ENCODE measurements at regions not wholly inside any gene's neighbourhood (a gene's known extent, or its start where the extent isn't known, plus 50 kb on each side); places are given as distances from the start of the nearest gene placed in this dataset.
"Not testable (repeated sequence)": the region's sequence is repeated elsewhere in the genome, so short reads cannot be mapped to it uniquely, and the experiment has no call there.

DNA sequence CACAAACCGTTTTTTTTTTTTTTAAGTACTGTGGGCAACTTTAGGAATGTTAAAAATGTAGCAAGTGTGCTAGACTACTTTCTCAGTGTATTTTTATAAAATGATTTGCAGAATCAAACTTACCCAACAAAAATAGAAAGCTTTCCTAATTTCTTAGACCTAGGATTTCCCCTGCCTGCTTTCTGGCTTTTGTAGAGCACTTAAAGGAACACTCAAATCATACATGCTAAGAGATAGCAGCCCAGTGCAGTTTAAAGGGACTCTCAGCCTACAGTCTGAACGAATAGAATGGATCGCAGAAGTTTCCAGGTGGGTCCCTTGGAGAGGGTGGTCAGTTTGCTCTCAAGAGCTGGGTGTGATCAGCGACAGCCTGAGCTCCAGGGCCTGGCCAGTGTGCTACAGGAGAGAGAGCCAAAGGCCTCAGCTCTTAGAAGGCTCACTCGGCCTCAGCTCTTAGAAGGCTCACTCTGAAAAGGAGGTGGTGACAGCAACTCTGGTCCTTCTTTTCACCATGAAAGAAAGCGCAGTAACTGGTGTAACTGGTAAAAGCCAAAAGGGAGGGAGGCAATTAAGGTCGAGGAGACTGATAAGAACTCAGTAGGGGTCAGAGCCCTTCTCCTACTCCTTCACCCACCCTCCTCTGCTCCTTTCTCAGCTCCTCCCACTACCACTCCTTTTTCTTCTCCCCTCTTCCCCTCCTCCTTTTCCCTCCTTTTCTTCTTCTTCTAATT is 142.4 kb downstream of the ZFP64 start:
- DNase-seq = no peak

DNA sequence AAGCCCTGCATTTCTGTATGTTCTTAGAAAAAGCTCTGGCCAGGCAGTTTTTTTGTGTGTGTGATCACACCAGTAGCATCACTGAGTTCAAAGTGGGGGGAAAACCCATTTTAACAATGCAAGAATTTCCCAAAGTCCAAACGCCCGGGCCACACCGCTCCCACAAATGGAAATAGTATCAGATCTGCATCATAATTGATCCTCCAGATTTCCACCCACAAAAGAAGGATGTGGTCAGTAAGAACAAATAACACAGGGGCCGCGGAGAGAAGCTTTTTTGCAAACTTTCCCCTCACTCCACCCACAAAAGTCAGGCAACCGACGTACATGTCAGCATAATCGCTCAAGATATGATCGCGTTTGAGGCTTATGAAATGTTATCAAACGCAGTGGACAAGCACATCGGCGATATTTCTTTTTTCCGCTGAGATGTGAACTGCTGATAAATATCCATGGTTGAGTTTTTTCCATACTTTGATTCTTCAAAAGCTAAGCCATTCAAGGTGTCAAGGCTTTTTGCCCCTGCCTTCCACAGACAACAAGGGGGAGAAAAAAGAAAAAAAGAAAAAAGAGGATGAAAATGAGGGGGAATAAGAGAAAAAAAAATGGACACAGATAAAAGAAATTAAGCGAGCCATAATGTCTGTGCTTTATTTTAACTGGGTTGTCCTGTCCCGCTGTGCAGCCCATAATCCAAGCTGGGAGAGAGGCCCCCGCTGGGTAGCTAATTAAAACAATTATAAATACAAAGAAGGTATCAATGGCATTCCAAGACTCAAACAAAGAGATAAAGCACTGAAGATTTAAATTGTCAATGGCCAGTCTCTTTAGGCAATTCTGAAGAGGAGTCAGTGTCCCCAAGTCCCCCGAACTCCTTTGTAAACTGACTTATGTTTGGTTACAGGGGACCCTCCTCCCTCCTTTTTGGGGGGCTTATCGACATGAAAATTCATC is 143.5 kb downstream of the ZFP64 start:
- DNase-seq = no peak

DNA sequence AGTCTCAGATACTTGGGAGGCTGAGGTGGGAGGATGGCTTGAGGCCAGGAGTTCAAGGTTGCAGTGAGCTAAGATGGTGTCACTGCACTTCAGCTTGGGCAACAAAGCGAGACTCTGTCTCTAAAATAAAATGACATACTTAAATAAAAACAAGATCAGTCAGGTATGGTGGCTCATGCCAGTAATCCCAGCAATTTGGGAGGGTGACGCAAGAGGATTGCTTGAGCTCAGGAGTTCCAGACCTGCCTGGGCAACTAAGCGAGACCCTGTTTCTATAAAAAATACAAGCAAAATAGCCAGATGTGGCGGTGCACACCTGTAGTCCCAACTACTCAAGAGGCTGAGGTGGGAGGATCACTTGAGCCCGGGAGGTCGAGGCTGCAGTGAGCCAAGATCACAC is 149.6 kb downstream of the ZFP64 start:
- DNase-seq = no peak

DNA sequence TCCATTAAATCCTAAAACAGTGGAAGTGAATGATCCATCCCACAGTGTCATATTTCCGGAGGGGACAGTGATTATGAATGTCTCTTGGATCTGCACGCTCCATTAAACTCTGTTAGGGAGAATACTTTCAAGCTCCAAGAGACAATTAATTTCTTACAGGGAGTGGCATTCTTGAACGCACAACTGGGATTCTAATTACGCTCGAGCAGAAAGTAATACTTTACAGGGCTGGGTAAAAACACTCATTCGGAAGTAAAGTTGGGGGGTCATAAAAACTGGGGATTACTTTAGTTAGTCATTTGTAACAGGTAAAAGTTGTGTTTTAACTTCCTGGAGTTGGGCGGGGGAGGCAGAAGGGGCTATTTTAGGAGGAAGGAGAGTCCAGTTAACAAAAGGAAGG is 151.8 kb downstream of the ZFP64 start:
- no peak for DNase-seq

DNA sequence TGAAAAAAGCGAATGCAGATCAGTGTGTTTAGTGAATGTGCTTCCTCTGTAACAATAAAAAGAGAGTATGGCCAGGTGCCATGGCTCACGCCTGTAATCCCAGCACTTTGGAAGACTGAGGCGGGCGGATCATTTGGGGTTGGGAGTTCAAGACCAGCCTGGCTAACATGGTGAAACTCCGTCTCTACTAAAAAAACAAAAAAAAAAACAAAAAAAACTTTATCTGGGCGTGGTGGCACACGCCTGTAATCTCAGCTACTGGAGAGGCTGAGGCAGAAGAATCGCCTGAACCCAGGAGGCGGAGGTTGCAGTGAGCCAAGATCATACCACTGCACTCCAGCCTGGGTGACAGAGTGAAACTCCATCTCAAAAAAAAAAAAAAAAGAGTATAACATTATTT is 152.9 kb downstream of the ZFP64 start:
- not testable (repeated sequence) for DNase-seq

DNA sequence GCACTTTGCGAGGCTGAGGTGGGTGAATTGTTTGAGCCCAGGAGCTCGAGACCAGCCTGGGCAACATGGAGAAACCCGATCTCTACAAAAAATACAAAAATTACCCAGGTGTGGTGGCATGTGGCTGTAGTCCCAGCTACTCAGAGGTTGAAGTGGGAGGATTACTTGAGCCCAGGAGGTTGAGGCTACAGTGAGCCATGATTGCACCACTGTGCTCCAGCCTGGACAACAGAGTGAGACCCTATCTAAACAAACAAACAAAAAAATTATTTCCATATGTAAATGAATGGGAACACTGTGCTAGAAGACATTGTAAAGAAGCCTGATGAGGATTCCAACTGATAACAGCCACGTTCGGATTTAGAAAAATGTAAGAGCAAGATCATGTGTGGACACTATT is 154.2 kb downstream of the ZFP64 start:
- no peak for DNase-seq

- DNase-seq = no peak
Observed at GRCh38 chr20:52035977-52036376, 155.6 kb downstream of the ZFP64 start.

- DNase-seq = no peak
Observed at GRCh38 chr20:52035498-52035897, 156.1 kb downstream of the ZFP64 start.

- DNase-seq = no peak
Observed at GRCh38 chr20:52034581-52034980, 157.0 kb downstream of the ZFP64 start.

GRCh38 chr20:52033313-52033712 is 158.3 kb downstream of the ZFP64 start:
- DNase-seq = no peak

DNA sequence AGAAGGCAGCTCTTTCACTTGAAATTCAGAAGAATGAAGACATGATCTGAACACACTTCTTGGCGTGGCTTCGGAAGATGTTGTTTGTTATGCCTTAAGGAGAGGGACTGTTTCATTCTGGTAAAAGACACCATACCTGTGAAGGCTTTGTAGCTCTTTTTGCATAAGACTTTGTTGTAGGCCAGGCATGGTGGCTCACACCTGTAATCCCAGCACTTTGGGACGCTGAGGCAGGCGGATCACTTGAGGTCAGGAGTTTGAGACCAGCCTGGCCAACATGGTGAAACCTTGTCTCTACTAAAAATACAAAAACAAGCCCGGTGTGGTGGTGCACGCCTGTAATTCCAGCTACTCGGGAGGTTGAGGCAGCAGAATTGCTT is 159.3 kb downstream of the ZFP64 start:
- not testable (repeated sequence) for DNase-seq

GRCh38 chr20:52031563-52032303 is 159.8 kb downstream of the ZFP64 start:
- DNase-seq = no peak

DNA sequence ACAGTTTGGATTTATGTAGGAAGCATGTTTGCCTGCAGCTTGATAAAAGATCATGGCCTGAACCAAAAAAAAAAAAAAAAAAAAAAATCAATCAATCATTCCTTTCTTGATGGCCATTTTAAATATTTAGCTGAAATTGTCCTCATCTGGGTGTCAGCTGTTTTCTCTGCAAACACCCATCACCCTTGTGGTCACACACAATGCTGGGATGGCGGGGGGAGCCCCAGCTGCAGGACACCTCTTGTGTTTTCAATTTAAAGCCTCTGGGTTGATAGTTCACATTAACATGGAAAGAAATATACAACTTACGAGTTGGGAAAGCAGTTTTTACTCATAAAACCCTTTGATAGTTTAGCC is 160.4 kb downstream of the ZFP64 start:
- DNase-seq = no peak

GRCh38 chr20:52029129-52029528 is 162.4 kb downstream of the ZFP64 start:
- DNase-seq = not testable (repeated sequence)

DNA sequence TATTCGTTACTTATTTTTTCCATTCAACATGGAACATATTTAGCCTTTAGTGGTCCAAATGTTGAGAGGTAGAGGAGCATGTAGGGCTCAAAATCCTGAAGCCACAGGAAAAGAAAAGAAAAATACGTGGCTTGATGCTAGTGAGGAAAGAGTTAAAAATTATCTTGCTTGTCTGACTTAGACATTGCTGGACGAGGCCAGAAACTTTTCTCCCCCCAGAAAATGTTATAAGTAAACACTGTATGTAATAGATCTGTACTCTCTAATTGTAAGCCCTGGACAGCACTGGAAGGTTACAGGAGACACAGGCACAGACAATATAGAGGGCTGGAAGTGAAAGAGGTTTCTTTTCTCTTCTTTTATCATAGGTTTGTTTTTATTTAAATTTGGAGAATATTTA is 165.6 kb downstream of the ZFP64 start:
- no peak for DNase-seq

DNA sequence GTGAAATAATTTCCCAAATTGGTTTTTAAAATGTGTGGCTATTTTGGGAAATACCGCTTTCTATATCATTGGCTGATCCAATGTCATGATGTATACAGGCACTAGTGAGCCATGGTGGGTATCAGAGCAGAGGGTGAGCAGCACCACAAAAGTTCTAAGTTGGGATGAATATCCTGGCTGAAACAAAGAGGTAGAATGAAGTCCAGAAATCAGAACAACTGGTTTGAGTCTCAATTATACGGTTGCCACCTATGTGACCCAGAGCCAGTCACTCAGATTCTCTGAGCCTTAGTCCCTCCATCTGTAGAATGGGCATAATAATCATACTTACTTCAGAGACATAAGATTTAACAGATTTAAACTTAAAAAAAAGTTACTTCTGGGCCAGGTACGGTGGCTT is 172.3 kb downstream of the ZFP64 start:
- no peak for DNase-seq

- DNase-seq = no peak
Observed at GRCh38 chr20:52017669-52018317, 173.8 kb downstream of the ZFP64 start.

DNA sequence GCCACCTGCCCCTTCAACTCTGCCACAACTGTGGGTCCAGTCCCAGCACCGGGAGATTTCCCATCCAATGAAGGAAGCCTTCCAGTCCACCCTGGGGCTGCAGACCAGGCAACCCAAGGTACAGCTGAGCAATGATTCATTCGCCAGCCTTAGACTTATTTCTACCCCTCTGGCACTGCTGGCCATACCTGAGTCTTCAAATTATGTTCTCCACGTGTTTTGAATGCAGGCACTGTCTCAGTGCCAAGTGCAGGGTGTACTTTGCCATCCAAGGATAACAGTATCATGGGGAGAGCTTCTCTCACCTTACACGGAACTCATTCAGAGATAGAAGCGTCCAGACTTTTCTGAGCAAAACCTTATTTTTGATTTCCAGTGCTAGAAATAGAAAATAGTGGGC is 175.6 kb downstream of the ZFP64 start:
- no peak for DNase-seq

DNA sequence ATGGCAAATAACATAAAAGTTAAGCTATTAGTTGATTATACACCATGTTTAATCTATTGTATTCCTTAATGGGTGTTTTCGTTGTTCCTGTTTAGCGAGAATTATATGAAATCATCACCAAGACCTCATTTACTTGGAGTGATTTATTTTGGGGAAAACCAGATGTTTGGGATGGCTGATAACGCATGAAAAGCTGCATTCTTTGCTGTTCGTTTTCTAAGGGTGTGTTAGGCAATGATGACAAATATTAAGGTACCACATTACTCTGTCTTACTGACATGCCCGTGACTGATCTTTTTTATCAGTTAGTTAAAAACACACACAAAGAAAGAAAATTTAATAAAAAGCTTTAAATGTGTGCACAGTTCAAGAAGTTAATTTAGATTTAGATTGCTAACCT is 176.4 kb downstream of the ZFP64 start:
- no peak for DNase-seq

DNA sequence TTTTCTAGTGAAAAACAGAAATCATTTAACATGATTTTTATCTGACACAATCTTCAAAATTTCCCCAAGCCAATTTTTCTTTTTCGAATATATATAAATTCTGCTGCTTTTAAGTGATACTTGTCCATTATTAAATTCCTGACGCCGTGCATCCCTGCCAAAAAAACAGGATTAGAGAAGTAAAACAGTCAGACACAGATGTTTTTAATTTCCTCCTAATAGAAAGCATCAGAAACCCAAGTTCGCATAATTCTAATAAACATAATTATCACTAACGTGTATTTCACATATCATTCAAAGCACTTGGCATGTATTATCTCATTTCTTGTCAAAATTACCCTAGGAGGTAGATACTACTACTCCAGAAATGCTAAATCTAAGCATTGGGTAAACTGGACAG is 179.5 kb downstream of the ZFP64 start:
- no peak for DNase-seq

DNA sequence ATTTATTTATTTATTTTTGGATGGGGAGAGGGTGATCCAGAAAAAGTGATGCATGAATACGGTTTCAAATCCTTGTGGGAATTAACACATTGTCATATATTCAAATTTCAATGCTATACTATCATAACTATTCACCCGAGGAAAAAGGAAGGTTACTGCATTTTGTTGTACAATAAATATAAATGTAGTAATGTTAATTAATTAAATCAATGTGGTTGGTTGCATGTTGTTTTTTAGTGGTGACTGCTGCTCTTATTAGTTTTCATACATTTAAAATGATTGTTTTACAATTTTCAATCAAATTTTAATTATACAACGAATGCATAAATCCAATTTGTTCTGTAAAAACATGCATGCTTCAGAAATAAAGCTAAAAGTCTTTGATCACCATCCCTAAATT is 180.5 kb downstream of the ZFP64 start:
- DNase-seq = no peak

GRCh38 chr20:52010541-52010940 is 181.0 kb downstream of the ZFP64 start:
- no peak for DNase-seq

DNA sequence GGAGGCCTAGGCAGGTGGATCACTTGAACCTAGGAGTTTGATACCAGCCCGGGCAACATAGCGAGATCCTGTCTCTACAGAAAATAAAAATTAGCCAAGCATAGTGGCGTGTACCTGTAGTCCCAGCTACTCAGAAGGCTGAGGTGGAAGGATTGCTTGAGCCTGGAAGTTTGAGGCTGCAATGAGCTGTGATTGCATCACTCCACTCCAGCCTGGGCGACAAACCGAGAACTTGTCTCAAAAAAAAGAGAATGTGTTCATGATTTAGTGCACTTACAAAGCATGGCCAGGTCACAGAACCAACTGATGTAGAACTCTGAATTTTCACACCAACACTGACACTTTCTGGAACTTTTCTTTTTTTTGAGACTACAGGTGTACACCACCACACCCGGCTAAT is 182.7 kb downstream of the ZFP64 start:
- DNase-seq = no peak
